ENCODE measurements at regions not wholly inside any gene's neighbourhood (a gene's known extent, or its start where the extent isn't known, plus 50 kb on each side); places are given as distances from the start of the nearest gene placed in this dataset.
"Not testable (repeated sequence)": the region's sequence is repeated elsewhere in the genome, so short reads cannot be mapped to it uniquely, and the experiment has no call there.

GRCh38 chr12:85425349-85425612, 145.3 kb downstream of the ALX1 start:
- DNase-seq (ENCODE audit: low spot score) = no peak

GRCh38 chr12:85425926-85426325, 145.9 kb downstream of the ALX1 start:
- DNase-seq (ENCODE audit: low spot score) = no peak

DNA sequence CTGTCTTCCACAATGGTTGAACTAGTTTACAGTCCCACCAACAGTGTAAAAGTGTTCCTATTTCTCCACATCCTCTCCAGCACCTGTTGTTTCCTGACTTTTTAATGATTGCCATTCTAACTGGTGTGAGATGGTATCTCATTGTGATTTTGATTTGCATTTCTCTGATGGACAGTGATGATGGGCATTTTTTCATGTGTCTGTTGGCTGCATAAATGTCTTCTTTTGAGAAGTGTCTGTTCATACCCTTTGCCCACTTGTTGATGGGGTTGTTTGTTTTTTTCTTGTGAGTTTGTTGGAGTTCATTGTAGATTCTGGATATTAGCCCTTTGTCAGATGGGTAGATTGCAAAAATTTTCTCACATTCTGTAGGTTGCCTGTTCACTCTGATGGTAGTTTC, 153.1 kb downstream of the ALX1 start:
- not testable (repeated sequence) for DNase-seq (ENCODE audit: low spot score)

DNA sequence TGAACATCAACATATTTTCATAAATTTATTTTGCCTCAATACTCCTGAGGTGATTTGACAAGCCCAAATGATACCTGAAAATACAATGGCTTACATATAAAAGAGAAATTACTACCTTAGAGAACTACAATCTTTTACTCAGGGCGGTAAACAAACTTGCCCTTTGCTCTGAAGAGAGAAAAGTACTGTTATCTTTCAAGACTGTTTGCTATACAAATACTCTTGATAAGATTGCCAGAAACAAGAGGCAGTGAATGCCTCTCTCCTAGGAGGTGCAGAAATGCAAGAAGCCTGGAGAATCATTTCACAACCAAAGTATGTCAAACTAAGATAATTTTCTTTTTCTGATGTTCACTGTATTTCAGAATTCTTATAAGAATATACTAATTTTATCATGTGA, 160.3 kb downstream of the ALX1 start:
- DNase-seq (ENCODE audit: low spot score) = no peak

DNA sequence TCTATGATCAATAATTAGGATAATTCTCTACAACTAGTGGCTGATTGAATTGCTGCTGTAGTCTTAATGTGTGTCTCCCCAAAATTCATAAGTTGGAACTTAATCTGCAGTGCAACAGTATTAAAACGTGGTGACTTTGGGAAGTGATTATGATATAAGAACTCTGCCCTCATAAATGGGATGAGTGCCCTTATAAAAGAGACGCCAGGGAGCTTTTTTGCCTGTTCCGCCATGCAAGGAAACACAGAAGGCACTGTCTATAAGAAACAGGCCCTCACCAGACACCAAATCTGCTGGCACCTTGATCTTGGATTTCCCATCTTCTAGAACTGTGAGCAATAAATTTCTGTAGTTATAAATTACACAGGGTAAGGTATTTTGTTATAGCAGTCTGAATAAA, 161.0 kb downstream of the ALX1 start:
- DNase-seq (ENCODE audit: low spot score) = no peak

DNA sequence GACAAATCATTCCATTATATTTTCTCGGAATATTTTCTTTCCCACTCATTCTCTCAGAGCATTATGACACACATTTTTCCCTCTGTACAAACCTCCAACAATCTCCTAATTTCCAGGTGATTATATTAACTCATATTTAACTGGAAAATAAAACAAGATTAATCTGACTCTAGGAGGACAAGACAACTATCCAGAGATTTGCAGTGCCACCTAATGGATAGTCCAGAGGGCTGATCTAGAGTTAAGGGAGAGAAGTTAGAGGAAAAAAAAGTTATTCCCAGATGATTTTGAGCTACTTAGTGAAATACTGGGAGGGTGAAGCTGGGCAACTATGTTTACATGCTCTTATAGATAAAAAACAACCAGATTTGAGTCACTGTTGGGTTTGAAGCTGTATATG, 161.7 kb downstream of the ALX1 start:
- no peak for DNase-seq (ENCODE audit: low spot score)

DNA sequence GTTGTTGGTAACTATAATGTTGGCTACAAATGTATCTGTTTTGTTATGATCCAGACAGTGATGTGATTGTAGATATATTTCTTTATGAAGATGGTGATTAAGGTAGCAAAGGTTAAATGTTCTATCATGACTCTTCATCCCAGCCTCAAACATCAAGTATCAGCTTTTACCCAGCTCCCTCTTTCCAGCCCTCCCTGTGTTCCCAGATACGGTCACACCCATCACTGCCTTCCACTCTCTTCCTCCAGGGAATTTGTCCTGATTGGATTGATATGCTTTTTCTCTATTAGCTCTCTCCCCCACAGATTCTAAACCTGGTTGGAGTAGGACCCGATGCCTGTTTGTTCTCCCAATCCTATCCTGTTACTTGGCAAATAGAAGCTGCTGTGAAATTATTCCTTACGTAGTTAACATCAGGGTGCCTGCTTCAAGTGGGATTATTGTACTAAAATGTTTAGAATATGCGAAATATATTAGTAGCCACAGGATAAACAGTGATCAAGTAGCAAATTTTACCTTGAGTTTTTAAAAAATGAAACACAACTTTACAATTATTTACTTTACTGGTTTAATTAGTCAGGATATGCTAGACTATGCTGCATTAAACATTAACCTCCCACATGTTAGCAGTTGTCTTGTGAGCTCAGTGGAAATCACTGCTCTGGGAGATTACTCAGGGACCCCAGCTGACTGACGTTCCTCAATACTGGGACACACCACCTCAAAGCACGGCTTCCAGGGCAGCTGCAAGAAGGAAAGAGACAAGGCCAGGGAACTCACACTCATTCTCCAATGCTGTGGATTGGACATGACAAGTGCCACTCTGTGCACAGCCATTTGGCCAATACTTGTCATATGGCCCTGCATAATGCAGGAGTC, 165.3 kb downstream of the ALX1 start:
- no peak for DNase-seq (ENCODE audit: low spot score)

- DNase-seq (ENCODE audit: low spot score) = no peak
Measured at GRCh38 chr12:85448031-85448430, 168.0 kb downstream of the ALX1 start.

GRCh38 chr12:85448548-85449139, 168.6 kb downstream of the ALX1 start:
- no peak for DNase-seq (ENCODE audit: low spot score)

- DNase-seq (ENCODE audit: low spot score) = no peak
Measured at GRCh38 chr12:85457016-85457415, 177.0 kb downstream of the ALX1 start.

GRCh38 chr12:85461127-85461526, 181.1 kb downstream of the ALX1 start:
- DNase-seq (ENCODE audit: low spot score) = no peak

- no peak for DNase-seq (ENCODE audit: low spot score)
Measured at GRCh38 chr12:85462888-85463287, 182.9 kb downstream of the ALX1 start.

- peak; percentile 8 for DNase-seq (ENCODE audit: low spot score)
Measured at GRCh38 chr12:85466890-85467289, 186.9 kb downstream of the ALX1 start.

DNA sequence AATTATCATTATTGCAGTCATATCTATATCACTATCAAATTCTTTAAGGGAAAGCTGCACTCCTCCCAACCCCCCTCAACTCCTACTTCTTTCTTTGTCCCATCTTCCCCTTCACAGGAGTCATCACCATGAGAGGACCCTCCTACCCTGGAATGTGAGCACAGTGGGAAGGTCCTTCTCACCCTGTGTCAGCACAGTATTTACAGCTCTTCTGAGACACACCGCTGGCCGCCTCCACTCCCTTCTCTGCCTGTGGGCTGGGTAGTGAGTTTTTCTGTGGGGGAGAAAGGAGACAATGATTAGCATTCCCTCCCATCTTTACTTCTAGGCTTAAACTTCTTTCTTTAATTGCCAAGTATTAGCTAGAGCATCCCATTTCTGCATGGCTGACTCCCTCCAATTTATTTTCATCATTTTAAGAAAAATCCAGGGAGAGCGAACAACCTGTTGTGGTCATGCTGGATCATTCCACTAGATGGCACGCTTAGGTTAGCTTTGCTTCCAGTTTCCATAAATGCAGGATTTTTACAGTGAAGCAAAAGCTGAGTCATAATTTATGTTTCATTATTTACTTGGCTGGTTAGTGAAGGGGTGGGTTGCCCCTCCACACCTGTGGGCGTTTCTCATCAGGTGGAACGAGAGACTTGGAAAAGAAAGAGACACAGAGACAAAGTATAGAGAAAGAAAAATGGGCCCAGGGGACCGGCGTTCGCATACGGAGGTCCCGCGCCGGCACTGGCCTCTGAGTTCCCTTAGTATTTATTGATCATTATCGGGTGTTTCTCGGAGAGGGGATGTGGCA, 188.5 kb downstream of the ALX1 start:
- peak; percentile 64 for DNase-seq (ENCODE audit: low spot score)

DNA sequence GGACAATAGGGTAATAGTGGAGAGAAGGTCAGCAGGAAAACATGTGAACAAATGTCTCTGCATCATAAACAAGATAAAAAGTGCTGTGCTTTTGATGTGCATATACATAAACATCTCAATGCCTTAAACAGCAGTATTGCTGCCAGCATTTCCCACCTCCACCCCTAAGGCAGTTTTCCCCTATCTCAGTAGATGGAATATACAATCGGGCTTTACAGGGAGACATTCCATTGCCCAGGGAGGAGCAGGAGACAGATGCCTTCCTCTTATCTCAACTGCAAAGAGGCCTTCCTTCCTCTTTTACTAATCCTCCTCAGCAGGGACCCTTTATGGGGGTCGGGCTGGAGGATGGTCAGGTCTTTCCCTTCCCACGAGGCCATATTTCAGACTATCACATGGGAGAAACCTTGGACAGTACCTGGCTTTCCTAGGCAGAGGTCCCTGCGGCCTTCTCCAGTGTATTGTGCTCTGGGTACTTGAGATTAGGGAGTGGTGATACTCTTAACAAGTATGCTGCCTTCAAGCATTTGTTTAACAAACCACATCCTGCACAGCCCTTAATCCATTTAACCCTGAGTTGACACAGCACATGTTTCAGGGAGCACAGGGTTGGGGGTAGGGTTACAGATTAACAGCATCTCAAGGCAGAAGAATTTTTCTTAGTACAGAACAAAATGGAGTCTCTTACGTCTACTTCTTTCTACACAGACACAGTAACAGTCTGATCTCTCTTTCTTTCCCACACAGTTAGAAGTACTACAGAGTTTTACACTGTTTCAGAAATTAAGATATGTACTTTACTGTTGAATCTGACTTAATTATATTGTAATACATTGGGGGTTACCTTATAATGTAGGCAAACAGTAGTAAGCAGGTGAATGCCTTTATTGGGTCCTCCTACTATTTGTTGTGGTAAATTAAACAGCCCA, 189.4 kb downstream of the ALX1 start:
- DNase-seq (ENCODE audit: low spot score) = peak; percentile 51

GRCh38 chr12:85475277-85475676, 195.3 kb downstream of the ALX1 start:
- DNase-seq (ENCODE audit: low spot score) = not testable (repeated sequence)

- DNase-seq (ENCODE audit: low spot score) = no peak
Measured at GRCh38 chr12:85476756-85477155, 196.7 kb downstream of the ALX1 start.

DNA sequence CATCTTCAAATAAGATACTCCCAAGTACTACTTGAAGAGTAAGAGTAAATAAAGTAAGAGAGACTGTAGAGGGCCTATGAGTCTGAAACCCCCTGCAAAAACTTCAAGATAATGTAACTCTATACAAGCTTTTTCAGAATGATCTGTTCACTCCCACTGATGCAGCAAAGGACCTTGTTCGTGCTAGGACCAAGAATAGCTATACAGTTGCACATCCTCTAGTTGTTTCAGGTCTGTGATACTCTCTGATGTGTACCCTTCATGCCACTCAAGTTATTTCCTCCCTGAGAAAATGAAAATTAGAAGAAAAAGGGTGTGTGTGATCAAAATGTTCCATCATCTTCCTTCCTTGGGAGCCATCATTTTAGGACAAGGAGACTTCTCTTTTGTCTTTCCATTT, 204.4 kb downstream of the ALX1 start:
- DNase-seq (ENCODE audit: low spot score) = no peak

GRCh38 chr12:85489194-85489593, 209.2 kb downstream of the ALX1 start:
- no peak for DNase-seq (ENCODE audit: low spot score)

DNA sequence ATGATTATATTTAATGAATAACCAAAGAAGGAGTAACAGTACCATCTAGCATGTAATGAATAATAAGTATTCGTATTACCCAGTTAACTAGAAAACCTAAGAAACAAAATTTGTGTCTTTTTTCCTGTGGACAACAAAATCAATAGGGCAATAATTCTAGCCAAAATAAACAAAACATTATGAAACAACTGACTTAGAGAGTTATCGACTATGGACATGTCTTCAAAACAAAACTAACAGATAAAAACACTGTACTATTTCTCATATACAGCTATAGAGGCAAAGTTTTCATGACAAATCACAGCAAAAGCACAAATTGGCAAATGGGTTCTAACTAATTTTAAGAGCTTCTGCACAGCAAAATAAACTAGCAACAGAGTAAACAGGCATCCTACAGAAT, 224.1 kb downstream of the ALX1 start:
- DNase-seq (ENCODE audit: low spot score) = no peak

DNA sequence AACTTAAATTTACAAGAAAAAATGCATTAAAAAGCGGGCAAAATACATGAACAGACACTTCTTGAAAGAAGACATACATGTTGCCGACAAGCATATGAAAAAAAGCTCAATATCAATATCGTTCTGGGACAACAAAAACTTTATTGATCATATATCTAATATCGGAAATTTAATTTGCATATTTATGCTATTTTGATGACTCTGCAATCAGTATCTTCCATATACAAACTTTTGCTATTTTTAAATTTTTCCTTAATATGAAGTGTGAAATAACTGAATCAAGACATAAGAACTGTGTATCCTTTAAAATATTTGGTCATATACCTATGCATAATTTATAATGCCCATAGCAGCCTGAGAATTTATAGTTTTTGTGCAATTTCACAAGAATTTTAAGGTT, 224.6 kb downstream of the ALX1 start:
- no peak for DNase-seq (ENCODE audit: low spot score)

- no peak for DNase-seq (ENCODE audit: low spot score)
Measured at GRCh38 chr12:85507456-85507855, 227.4 kb downstream of the ALX1 start.

All from A172 (cell line).